ENCODE measurements at regions not wholly inside any gene's neighbourhood (a gene's known extent, or its start where the extent isn't known, plus 50 kb on each side); places are given as distances from the start of the nearest gene placed in this dataset.

GRCh38 chr16:73543970-73544599, 496.2 kb upstream of the ZFHX3 start:
- Histone ChIP-seq H3K9me2 (ENCODE audit: low read depth, low read length) (no peaks in the 10 kb centered on the region), H3K36me3 (ENCODE audit: insufficient read depth, low read length) (no peaks in the 10 kb centered on the region), H3K4me2 (ENCODE audit: low read length) (no peak overlapping the region), H3F3A (ENCODE audit: insufficient read depth, low read length) (no peaks in the 10 kb centered on the region), H3K4me1 (ENCODE audit: insufficient read depth, low read length, severe bottlenecking) (no peaks in the 10 kb centered on the region), H3K79me2 (ENCODE audit: insufficient read depth, low read length) (no peaks in the 10 kb centered on the region), H4K20me1 (ENCODE audit: insufficient read depth, low read length) (no peaks in the 10 kb centered on the region), H3K27me3 (ENCODE audit: insufficient read depth, low read length) (0 out of 2 replicates have a peak, but pooled peaks cover 5% of the 10 kb centered on the region), H3K4me3 (ENCODE audit: low read depth, low read length, poor library complexity, severe bottlenecking) (no peak overlapping the region), H3K9ac (ENCODE audit: low read length) (no peak overlapping the region), H3K27ac (ENCODE audit: low read depth, low read length, poor library complexity, severe bottlenecking) (no peak overlapping the region), H2AFZ (ENCODE audit: low read length) (no peak overlapping the region), H3K9me3 (ENCODE audit: low read length) (no peaks in the 10 kb centered on the region)
- no peak for TF ChIP-seq CTCF (IDR thresholded peaks at IDR 0.05; ENCODE audit: low read length)
- no peak for TF ChIP-seq EZH2 (IDR thresholded peaks at IDR 0.05; ENCODE audit: borderline replicate concordance, low read length)

- Histone ChIP-seq H3K9ac (ENCODE audit: low read length) (no peak overlapping the region), H3F3A (ENCODE audit: insufficient read depth, low read length) (no peaks in the 10 kb centered on the region), H3K9me3 (ENCODE audit: low read length) (no peaks in the 10 kb centered on the region), H3K27ac (ENCODE audit: low read depth, low read length, poor library complexity, severe bottlenecking) (no peak overlapping the region), H3K79me2 (ENCODE audit: insufficient read depth, low read length) (no peaks in the 10 kb centered on the region), H3K4me3 (ENCODE audit: low read depth, low read length, poor library complexity, severe bottlenecking) (no peak overlapping the region), H3K4me1 (ENCODE audit: insufficient read depth, low read length, severe bottlenecking) (no peaks in the 10 kb centered on the region), H3K27me3 (ENCODE audit: insufficient read depth, low read length) (0 out of 2 replicates have a peak, but pooled peaks cover 5% of the 10 kb centered on the region), H2AFZ (ENCODE audit: low read length) (no peak overlapping the region), H3K4me2 (ENCODE audit: low read length) (no peak overlapping the region), H4K20me1 (ENCODE audit: insufficient read depth, low read length) (no peaks in the 10 kb centered on the region), H3K36me3 (ENCODE audit: insufficient read depth, low read length) (no peaks in the 10 kb centered on the region), H3K9me2 (ENCODE audit: low read depth, low read length) (no peaks in the 10 kb centered on the region)
- no peak for TF ChIP-seq EZH2 (IDR thresholded peaks at IDR 0.05; ENCODE audit: borderline replicate concordance, low read length)
- no peak for TF ChIP-seq CTCF (IDR thresholded peaks at IDR 0.05; ENCODE audit: low read length)
These were observed 495.5 kb upstream of the ZFHX3 start for GRCh38 chr16:73543331-73543969.

- Histone ChIP-seq H3K9me2 (ENCODE audit: low read depth, low read length) (no peaks in the 10 kb centered on the region), H3K9ac (ENCODE audit: low read length) (no peak overlapping the region), H3K36me3 (ENCODE audit: insufficient read depth, low read length) (no peaks in the 10 kb centered on the region), H3K79me2 (ENCODE audit: insufficient read depth, low read length) (no peaks in the 10 kb centered on the region), H4K20me1 (ENCODE audit: insufficient read depth, low read length) (no peaks in the 10 kb centered on the region), H3K9me3 (ENCODE audit: low read length) (no peaks in the 10 kb centered on the region), H3K27me3 (ENCODE audit: insufficient read depth, low read length) (0 out of 2 replicates have a peak, but pooled peaks cover 5% of the 10 kb centered on the region), H3F3A (ENCODE audit: insufficient read depth, low read length) (no peaks in the 10 kb centered on the region), H3K4me1 (ENCODE audit: insufficient read depth, low read length, severe bottlenecking) (no peaks in the 10 kb centered on the region), H3K4me3 (ENCODE audit: low read depth, low read length, poor library complexity, severe bottlenecking) (no peak overlapping the region), H2AFZ (ENCODE audit: low read length) (no peak overlapping the region), H3K27ac (ENCODE audit: low read depth, low read length, poor library complexity, severe bottlenecking) (no peak overlapping the region), H3K4me2 (ENCODE audit: low read length) (no peak overlapping the region)
- TF ChIP-seq EZH2 (IDR thresholded peaks at IDR 0.05; ENCODE audit: borderline replicate concordance, low read length) (no peak), CTCF (IDR thresholded peaks at IDR 0.05; ENCODE audit: low read length) (no peak)
These were observed 495.0 kb upstream of the ZFHX3 start for GRCh38 chr16:73542885-73543284.
